HG03066 (cell line): ENCODE measurements at regions not wholly inside any gene's neighbourhood (a gene's known extent, or its start where the extent isn't known, plus 50 kb on each side); places are given as distances from the start of the nearest gene placed in this dataset.

Experiments
- ATAC-seq: cut with Tn5 transposase; IDR thresholded peaks from one replicate; pipeline ENCODE4 v1.9.1; 2021; ENCODE audit warnings: low read depth; ENCODE audit not compliant: unreplicated experiment

DNA sequence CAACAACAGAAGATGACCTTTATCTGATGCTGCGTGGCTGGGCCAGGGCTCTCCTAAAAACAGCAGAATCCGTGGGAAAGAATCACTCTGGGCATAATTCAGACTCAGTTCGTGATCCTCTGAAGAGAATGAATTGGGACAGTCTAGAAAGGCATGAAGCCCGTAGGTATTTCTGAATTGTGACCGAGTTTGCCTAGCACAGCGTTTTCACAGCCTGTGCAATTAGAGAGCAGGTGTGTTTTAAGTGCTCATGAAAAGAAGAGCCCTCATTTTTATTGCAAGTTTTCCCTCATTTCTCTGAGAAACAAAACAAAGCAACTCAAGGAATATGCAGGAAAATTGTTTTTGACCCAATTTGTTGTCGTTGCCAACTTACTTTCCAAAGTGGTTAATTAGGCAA is 366.2 kb downstream of the WDR11 start:
- no peak for ATAC-seq

DNA sequence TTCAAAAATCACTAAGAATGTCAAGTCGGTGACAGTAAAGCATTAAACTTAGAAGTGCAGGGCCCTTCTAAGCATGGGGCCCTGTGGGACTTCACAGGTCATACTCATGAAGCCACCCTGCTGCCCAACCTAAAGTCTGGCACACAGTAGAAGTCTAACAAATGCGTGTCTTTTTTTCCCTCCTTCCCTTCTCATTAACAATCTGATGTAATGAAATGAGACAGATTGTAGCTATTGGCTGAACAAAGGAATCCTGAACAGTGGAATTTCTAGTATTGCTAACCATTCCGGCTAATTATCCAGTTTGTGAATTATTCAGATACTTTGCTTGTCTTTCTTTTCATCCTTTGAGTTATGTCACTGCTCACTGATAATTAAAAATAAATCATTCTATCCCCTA is 369.9 kb downstream of the WDR11 start:
- no peak for ATAC-seq

DNA sequence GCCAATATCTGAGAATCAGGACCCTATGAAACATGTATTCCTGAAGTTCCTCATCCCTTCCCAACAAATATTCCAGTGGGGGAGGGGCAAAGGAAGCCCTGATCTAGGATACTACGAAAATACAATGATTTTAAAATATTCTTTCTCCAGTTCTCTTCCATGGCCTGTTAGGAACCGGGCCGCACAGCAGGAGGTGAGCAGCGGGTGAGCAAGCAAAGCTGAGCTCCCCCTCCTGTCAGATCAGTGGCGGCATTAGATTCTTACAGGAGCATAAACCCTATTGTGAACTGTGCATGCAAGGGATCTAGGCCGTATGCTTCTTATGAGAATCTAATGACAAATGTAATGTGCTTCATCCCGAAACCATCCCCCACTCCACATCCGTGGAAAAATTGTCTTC is 370.8 kb downstream of the WDR11 start:
- no peak for ATAC-seq

DNA sequence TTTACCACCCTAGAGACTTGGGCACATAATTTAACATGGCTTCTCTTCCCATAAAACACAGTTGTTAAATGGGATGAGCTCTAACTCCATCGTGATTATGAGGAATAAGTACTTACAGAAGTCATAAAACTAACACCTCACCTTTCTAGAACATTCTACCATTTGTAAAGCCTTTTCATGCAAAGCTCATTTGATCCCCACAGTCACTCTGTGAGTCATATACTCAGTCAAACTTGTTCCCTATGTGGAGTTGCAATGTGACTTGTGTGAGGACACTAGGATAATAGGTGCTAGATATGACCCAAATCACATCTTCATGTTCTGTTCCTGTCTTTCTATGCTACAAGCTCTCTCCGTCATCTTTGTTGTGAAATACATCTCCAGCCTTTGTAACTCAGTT is 371.7 kb downstream of the WDR11 start:
- ATAC-seq, result no peak

DNA sequence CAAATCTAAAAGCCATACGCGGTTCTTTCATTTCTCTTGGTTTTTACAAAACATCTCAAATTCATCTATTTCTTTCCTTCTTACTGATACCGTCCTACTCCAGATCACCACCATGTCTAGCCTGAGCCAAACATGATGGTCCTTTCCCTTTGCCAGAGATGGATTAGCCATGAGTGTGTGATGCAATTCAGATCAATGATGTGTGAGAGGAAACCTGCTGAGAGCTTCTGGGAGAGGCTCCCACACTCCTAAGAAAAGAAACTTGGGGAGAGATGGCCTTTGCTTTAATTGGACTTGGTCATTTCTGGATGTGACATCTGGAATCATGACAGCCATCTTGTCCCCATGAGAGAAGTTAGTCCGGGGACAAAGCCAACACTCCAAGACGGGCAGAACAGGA is 367.2 kb downstream of the FGFR2 start:
- ATAC-seq, result no peak

DNA sequence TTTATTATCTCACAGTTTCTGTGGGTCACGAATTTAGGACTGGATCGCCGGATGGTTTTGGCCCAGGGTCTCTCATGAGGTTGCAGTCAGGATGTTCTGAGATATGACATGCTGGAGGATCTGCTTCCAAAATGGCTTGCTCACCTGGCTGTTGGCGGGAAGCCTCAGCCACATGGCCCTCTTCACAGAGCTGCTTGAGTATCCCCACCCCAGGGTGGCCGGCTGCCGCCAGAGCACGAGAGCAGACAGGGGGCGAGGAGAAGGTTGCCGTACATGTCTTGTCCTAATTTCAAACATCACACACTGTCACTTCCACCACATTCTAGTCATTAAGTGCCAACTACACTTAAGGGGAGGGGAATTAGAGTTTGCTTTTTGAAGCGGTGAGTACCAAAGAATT is 365.8 kb downstream of the FGFR2 start:
- no peak for ATAC-seq

DNA sequence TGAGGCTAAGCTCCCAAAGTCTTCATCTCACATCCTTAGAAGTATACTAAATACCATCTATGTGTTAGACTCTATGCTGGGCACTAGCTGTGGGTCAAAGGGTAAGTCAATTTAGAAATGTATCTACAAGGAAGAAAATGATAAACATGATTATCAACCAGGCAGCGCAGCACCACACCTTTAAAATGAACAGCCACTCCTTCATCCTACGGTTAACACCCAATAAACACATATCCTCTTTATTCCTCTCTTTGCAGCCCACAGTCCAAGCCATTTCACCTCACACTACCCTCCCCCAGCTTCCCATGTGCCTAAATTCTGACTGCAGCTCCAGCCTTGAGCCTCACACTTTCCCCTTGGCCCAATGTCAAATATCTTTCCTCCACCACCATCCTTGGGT is 362.6 kb downstream of the FGFR2 start:
- ATAC-seq, result no peak

DNA sequence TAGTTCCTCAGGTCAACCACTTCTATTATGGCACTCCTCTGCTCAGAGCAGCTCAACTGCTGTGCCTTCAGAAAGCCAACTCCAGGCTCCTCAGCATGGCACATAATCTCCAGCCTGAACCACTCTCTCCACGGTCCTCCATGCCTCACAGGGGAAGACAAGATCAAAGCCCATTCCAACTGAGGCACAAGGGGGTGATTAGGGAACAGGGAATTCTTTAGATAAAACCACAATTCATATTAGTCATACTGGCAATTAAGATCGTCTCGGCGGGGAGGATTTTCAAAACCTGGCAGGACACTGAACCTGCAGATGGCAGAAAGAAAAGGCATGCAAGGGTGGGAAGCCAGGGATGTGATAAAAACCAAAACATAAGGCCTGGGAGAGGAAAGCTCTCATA is 361.6 kb downstream of the FGFR2 start:
- no peak for ATAC-seq

DNA sequence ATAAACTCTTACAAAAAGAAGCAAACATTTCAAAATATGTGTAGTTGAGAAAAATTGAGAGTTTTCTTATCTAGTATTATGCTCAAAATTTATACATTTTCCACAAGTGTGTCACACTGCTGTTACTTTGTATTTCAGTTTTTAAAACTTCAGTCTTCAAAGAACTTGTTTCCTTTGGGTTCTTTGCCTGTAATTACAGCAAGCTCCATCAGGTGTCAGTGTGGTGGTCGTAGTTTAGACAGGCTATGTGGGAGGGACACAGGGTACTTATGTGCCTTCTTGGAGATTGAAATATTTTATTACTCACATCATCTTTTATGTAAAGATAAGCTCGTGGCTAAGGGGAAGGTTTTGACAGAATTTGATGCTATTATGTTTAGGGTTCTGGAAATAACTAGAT is 360.5 kb downstream of the FGFR2 start:
- ATAC-seq, result no peak

DNA sequence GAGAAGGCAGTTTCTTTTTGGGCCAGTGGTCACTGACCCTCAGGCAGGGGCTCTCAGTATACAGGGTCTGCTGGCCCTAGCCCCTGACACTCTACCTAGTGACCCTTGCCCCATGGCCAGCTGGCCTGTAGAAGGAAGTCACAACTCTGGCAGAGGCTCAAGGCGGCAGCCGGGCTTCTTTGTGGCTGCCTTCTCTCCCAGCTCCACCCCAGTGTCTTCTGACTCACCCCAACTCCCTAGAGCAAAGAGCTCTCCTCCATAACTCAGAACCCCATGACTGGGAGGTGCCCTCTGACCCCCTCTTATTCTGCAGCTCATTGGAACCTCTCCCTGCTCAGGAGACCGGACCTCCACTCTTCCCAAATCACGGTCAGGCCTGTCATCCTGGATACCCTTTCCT is 358.2 kb downstream of the FGFR2 start:
- no peak for ATAC-seq

DNA sequence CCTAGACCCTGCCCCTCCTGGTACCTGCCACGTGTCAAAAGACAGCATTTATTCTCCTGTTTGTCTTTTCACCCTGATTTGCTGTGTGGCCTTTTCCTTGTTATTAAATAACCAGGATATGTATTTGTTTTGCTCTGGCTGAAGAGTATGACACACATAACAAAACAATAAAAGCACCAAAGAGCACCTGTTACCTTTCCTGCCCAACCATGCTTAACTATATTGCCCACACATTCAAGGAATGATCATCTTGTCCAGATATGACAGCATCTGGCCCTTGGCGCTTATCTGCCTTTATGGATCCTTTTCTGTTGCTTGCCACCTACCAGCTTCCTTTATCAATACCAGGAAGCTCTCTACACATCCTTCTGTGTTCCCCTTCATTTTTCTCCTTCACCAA is 357.7 kb downstream of the FGFR2 start:
- no peak for ATAC-seq

DNA sequence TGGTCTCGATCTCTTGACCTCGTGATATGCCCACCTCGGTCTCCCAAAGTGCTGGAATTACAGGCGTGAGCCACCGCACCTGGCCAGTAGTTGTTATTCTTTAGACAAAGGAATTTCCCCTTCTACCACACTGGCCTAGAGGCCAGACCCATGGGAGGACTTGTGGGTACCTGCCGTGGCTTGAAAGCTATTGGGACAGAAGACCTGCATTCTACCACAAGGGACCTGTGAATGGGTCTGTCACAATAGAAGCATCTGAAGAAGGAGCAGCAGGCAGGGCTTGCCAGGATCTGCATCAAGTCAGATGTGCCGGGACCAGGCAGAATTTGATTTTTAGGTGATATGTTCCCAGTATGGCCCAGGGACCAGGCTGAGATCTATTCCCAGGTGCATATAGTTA is 356.9 kb downstream of the FGFR2 start:
- no peak for ATAC-seq

DNA sequence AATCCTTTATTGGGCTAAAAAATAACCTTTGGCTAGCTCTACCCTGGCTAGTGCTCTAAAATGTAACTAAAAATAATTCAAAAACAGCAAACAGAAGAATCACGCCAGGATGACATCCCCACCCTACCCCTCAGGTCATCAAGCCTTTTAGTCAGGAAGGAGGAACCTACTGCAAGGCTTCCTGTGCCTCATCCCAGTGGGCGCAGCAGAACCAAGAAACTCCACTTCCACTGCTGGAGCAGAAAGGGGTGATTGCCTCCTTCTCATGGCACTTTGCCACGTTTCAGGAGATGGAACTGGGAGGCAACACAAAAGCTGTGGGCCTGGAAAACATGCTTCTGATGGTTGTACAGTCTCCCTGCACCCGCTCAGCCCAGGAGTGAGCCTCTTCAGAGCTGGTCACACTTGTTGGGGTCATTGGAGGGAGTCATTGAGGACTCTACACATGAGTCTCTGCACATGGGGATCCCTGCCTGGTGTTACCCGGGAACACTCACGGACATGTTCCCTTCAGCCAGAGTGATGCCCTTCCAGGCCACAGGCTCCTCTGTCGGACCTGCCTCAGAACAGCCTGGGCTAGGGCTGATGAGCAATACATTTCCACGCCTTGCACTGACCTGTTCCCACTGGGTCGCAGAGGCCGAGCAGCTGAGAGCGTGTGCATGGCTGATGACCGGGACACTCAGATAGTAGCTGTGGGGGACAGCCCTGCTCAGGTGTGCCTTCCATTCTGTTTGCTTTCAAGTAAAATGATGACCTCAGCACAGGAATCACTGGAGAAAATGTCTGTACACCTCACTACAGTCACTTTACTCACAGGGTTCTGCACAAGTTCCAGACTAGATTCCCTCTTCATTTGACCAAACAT is 355.3 kb downstream of the FGFR2 start:
- ATAC-seq, result no peak

DNA sequence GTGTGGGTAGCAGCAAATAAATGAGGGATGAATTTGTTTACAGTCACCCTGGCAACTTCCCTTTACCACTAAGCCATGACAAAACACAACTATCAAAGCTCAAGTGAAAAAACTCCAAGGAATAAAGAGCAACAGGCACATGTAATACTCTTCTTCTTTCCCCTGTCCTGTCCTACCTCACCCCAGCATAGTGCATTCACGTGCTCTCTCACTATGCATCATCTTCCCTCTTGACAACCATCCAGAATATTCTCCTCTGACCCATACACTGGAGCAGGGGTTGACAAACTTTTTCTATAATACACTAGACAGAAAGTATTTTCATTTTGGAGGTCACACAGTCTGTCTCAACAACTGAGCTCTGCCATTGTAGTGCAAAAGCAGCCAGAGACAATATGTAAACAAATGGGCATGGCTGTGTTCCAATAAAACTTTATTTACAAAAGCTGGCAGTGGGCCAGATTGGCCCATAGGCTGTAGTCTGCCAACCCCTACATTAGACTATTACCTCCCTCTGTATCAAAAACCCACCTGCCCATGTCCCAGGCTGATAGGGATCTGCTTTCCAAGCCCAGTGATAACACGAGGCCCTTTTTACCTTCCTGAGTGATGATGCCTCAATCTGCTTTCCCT is 354.5 kb downstream of the FGFR2 start:
- no peak for ATAC-seq

DNA sequence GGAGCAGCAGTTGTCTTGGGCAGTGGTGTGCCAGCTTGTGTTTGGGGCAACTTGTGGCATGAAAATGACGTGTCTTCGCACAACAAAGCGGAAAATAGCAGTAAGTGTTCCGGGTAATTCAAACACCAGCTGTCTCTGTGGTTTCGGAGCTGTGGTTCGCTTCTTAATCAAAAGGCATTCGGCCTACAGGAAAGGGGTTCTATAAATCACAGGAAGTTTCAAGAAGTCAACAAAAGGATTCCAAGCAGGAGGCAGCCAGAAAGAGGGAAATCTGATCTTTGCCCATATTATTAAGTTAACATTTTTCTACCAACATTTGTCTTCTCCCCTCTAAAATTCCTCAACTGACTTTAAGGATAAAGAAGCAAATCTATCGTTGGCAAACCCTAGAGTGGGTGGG is 353.4 kb downstream of the FGFR2 start:
- ATAC-seq, result no peak

DNA sequence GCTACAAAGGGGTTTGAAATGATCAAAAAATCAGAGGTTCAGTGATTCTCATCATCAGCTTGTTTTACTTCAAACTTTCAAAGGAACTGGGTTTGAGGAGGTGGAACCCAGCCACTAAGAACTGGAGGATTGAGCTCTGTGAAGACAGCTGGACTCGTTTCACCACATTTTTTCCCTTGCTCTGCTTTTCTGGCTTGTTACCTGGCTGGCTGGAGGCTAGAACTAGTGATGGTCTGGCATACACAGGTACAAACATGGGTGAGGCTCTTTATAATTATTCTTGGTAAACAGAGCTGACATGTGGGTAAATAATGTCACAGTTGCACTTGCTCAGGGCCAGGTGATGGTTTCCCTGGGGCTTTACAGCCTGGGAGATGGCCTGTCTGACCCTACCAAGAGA is 352.5 kb downstream of the FGFR2 start:
- no peak for ATAC-seq

DNA sequence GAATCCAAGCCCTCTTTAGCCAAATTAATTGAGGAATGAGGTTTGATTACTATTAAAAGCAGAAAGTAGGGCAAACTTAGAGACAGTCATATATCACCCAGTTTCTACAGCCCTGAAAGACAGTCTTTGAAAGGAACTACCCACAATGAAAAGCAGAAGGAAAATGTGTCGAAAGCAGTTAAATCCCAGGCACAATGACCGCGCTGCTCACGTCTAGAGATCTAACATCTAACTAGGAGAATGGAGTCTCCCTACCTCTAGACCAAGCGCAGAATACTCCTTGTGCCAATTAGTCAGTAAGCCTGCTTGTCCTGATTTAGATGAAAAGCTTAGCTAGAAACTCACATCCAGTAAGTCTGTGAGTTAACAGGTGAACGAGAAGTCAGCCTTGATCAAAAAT is 350.0 kb downstream of the FGFR2 start:
- ATAC-seq, result no peak

DNA sequence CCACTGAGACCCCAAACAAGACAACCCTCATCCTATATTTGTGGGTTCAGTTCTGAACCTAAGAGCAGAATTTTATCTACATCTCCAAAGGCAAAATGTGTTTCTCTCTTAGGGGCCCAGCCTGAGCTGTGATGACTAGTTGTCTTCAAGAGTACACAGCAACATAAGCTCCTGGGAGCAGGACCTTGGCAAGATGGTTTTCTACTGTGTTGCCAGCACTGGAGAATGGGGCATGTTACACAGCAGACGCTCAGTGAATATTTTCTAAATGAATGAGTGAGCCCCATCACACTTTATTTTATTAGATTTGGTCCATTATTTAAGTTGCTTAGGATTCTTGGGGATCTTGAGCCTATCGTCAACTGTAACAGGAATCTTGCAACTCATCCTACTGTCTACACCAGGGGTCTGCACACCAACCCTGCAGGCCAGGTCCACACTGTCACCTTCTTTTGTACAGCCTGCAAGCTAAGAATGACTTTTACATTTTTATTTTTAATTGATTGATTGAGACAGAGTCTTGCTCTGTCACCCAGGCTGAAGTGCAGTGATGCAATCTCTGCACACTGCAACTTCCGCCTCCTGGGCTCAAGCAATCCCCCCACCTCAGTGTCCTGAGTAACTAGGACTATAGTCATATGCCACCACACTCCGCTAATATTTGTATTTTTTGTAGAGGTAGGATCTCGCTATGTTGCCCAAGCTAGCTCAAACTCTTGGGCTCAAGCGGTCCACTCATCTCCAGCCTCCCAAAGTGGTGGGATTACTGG is 347.1 kb downstream of the FGFR2 start:
- no peak for ATAC-seq

DNA sequence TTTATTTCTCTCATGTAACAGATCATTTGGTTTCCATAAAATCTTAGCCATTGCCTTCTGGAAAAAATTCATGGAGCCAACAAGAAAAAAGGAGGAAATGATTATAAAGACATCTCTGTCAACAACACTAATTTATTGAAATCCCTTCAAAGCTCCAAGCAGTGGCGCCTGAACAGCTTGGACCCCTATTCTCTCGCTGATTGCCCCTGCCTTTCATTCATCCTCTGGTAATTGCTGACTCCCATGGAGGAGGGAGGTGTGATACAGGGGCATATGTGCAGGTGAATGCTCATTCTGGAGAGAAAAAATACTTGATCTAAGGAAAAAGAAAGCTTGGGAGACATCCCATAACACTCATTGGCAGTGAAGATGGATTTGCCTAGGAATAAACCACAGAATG is 345.5 kb downstream of the FGFR2 start:
- no peak for ATAC-seq

DNA sequence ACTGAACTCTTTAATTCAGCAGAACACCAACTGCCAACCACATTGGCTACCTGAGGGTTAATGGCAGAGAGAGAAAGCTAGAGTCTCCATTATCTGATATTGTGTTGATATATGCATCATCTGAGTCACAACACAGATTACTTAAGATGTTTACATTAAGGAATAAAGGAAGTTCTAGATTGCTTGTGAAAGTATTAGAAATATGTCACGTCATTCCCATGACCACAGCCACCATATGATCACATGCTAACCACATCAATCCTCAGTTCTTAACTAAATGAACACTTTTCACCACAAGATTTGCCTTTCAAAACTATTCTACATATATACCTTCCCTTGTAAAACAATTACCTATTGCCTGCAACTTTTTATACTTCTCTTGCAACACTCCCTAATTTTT is 337.9 kb downstream of the FGFR2 start:
- no peak for ATAC-seq

DNA sequence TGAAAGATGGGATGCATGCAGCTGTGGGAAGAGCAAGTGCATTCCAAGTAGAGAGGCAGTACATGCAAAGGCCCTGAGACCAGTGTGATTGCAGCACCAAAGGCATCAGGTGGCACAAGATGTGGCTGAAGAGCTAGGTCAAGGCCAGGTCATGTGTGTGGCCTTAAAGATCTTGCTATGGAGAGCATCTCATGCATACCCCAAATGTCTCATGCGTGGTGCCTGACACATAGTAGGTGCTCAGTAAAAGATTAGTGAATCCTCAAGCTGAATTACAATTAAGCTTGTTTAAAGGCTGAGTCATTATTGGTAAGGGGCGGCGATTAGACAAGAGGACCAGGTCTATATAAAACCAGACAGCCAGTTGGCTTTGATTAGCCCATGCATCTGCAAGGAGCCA is 336.6 kb downstream of the FGFR2 start:
- no peak for ATAC-seq
